HepG2 (cell line): ENCODE measurements at regions not wholly inside any gene's neighbourhood (a gene's known extent, or its start where the extent isn't known, plus 50 kb on each side); places are given as distances from the start of the nearest gene placed in this dataset.

Experiments
- ATAC-seq: fragments of 200-7000 bp; cut with Tn5 transposase; 3 replicates; pipeline ENCODE4 v1.9.1; 2020; ENCODE audit warnings: mild to moderate bottlenecking, moderate library complexity
- BruUV-seq: library from RNA; stranded (reverse); fragments of 400-500 nt; replicated peaks from 2 replicates; lab custom pipeline; 2021; lab: Mats Ljungman, UMichigan
- CTCF ChIA-PET: fragments of 300-600 bp; formaldehyde crosslinking; extraction: SDS; loops from one replicate; lab custom pipeline; 2021; ENCODE audit warnings: low total read pairs, inconsistent platforms, low intra/inter-chr PET ratio; lab: Yijun Ruan, JAX
- POLR2A ChIA-PET: fragments of 350-600 bp; sonication (Branson Sonifier 250); formaldehyde crosslinking; loops from one replicate; lab custom pipeline; 2020; ENCODE audit warnings: antibody characterized with exemption, inconsistent platforms; lab: Yijun Ruan, JAX
- DNase-seq: peaks from one replicate; pipeline ENCODE4 v3.0.0-alpha.2; 2015; ENCODE audit warnings: low spot score
- FAIRE-seq: peaks from 3 replicates; lab custom pipeline; 2011; peaks lifted over from hg19 to GRCh38; lab: Jason Lieb, UNC
- H2AFZ ChIP-seq: one replicate; pipeline ENCODE4 v1.6.1; 2011; ENCODE audit warnings: low read length, inconsistent platforms
- H3K27ac ChIP-seq: fragments of 300-600 bp; 3 replicates; pipeline ENCODE4 v1.8.0; 2011; ENCODE audit warnings: mixed run types, mild to moderate bottlenecking, mixed read lengths, low read length, inconsistent platforms; ENCODE audit not compliant: insufficient read depth; ENCODE audit errors: extremely low read length
- H3K27me3 ChIP-seq, 2 experiments: fragments of 200-600 bp in 1 of 2; 2 replicates in 1 of 2; 3 replicates in 1 of 2; pipeline versions ENCODE4 v1.6.0 to v1.8.0; 2011; ENCODE audit warnings: low read length in 2 of 2, mild to moderate bottlenecking in 2 of 2, moderate library complexity in 2 of 2, inconsistent platforms in 1 of 2; ENCODE audit not compliant: insufficient read depth in 2 of 2, control insufficient read depth in 1 of 2
- H3K36me3 ChIP-seq, 2 experiments: fragments of 200-600 bp in 1 of 2; replicated peaks in 1 of 2; 2 replicates in 1 of 2; 3 replicates in 1 of 2; pipeline versions ENCODE4 v1.5.1 to v1.8.0; 2011; ENCODE audit warnings: low read length in 2 of 2, inconsistent platforms in 1 of 2; ENCODE audit not compliant: insufficient read depth in 2 of 2, control insufficient read depth in 1 of 2
- H3K4me1 ChIP-seq: 2 replicates; pipeline ENCODE4 v1.5.1; 2012; ENCODE audit warnings: low read length, inconsistent platforms; ENCODE audit not compliant: insufficient read depth
- H3K4me2 ChIP-seq: 2 replicates; pipeline ENCODE4 v1.6.0; 2011; ENCODE audit warnings: low read depth, low read length, inconsistent platforms
- H3K4me3 ChIP-seq, 3 experiments: fragments of 200-600 bp in 1 of 3; sonication (generic), shearing (Covaris generic) in 1 of 3; replicated peaks in 1 of 3; 2 replicates each; pipeline ENCODE4 v1.5.1; 2011 to 2016; ENCODE audit warnings: low read length in 3 of 3, inconsistent platforms in 2 of 3, low read depth in 2 of 3, mild to moderate bottlenecking in 2 of 3, control low read depth in 1 of 3, mixed read lengths in 1 of 3; ENCODE audit not compliant: insufficient read depth in 1 of 3
- H3K79me2 ChIP-seq: one replicate; pipeline ENCODE4 v1.6.1; 2011; ENCODE audit warnings: low read length, inconsistent platforms; ENCODE audit not compliant: insufficient read depth
- H3K9ac ChIP-seq: 2 replicates; pipeline ENCODE4 v1.6.0; 2011; ENCODE audit warnings: mild to moderate bottlenecking, low read depth, low read length, inconsistent platforms; ENCODE audit not compliant: insufficient read depth
- H3K9me3 ChIP-seq: 2 replicates; pipeline ENCODE4 v1.5.1; 2012; ENCODE audit warnings: mild to moderate bottlenecking, low read length
- H4K20me1 ChIP-seq: 2 replicates; pipeline ENCODE4 v1.6.0; 2011; ENCODE audit warnings: inconsistent platforms, mild to moderate bottlenecking, low read length, moderate library complexity; ENCODE audit not compliant: insufficient read depth
- ASH2L ChIP-seq: fragments of 300-600, 200-600 bp; sonication (generic); IDR thresholded peaks from 2 replicates; pipeline ENCODE4 v1.7.0; 2017; ENCODE audit warnings: low read depth, mild to moderate bottlenecking, moderate library complexity, mixed read lengths, low read length; ENCODE audit not compliant: insufficient read length
- CBX1 ChIP-seq: IDR thresholded peaks from one replicate; pipeline ENCODE4 v1.6.1; 2016; ENCODE audit warnings: antibody characterized with exemption, low read depth
- IRX3 ChIP-seq: sonication (generic); formaldehyde crosslinking; IDR thresholded peaks from 2 replicates; pipeline ENCODE4 v1.8.1; 2023; ENCODE audit warnings: mild to moderate bottlenecking, low read depth, missing genetic modification reagents, borderline replicate concordance
- ZMYM2 ChIP-seq: sonication (generic); formaldehyde crosslinking; IDR thresholded peaks from 2 replicates; pipeline ENCODE4 v1.8.0; 2022; ENCODE audit warnings: mild to moderate bottlenecking, missing genetic modification reagents
- ZNF142 ChIP-seq: sonication (generic); formaldehyde crosslinking; IDR thresholded peaks from 2 replicates; pipeline ENCODE4 v1.4.0; 2020; ENCODE audit warnings: missing genetic modification reagents
- ZNF335 ChIP-seq: sonication (generic); formaldehyde crosslinking; IDR thresholded peaks from 2 replicates; pipeline ENCODE4 v1.4.0; 2020; ENCODE audit warnings: missing genetic modification reagents
- WGBS: methylation state at CpG from one replicate; pipeline ENCODE4 v1.1.6; 2017; ENCODE audit warnings: low lambda C conversion rate; 5-methylcytosine and 5-hydroxymethylcytosine counted together
- in situ Hi-C: cut with HindIII; loops from 2 replicates; pipeline ENCODE4 v1.10.0; 2017; ENCODE audit warnings: low pct_unique_long_range_greater_than_20kb; ENCODE audit not compliant: extremely low pct_ligation_motif_present
- intact Hi-C: fragments of 100-400 bp; cut with micrococcal nuclease; formaldehyde crosslinking; loops from one replicate; pipeline ENCODE4 v1.10.0; 2022; ENCODE audit not compliant: unreplicated experiment

GRCh38 chr6:6837541-6838080 lies 249.1 kb downstream of the LY86 start (continued):
- TF ChIP-seq ZNF142, result no peak
- no peak for TF ChIP-seq CBX1

- CTCF ChIA-PET, result no interaction called here
- BruUV-seq, result no TSS peak
- Histone ChIP-seq H3K4me3 (no peak overlapping the region), H2AFZ (no peak overlapping the region), H3K9ac (no peak overlapping the region), H3K4me2 (no peak overlapping the region), H3K4me1 (no peaks in the 10 kb centered on the region), H4K20me1 (no peaks in the 10 kb centered on the region), H3K36me3 (no peaks in the 10 kb centered on the region), H3K27me3 (peaks cover 0 to 27% of the 10 kb centered on the region in 2 experiments; a peak in 3 of 5 replicates), H3K27ac (no peak overlapping the region), H3K79me2 (no peaks in the 10 kb centered on the region), H3K9me3 (no peaks in the 10 kb centered on the region)
- no peak for DNase-seq
- no peak for FAIRE-seq
- POLR2A ChIA-PET, result no interaction called here
- ATAC-seq, result no peak
- intact Hi-C loops, result no loop called here
- TF ChIP-seq ASH2L, result no peak
- no peak for TF ChIP-seq IRX3 (CRISPR knock-in tag)
- no peak for TF ChIP-seq ZMYM2 (CRISPR knock-in tag)
- TF ChIP-seq ZNF335, result no peak
- 62% methylated on average over 5 of the region's 5 CpGs for WGBS
- in situ Hi-C loops, result no loop called here
Observed at GRCh38 chr6:6840831-6841291, 252.3 kb downstream of the LY86 start.
